Esophagus (tissue), 2 donors: ENCODE measurements at regions not wholly inside any gene's neighbourhood (a gene's known extent, or its start where the extent isn't known, plus 50 kb on each side); places are given as distances from the start of the nearest gene placed in this dataset.
"Not testable (repeated sequence)": the region's sequence is repeated elsewhere in the genome, so short reads cannot be mapped to it uniquely, and the experiment has no call there.

Experiments
- H3K27ac ChIP-seq, 2 donors: one replicate each; pipeline ENCODE4 v1.5.1; 2013; ENCODE audit warnings: low read depth in 2 of 2, mild to moderate bottlenecking in 2 of 2, inconsistent platforms in 1 of 2, low read length in 1 of 2, moderate library complexity in 1 of 2
- H3K27me3 ChIP-seq, 2 donors: one replicate each; pipeline ENCODE4 v1.6.1; 2013; ENCODE audit warnings: low read length in 2 of 2, control low read depth in 1 of 2, mild to moderate bottlenecking in 1 of 2; ENCODE audit not compliant: insufficient read depth in 2 of 2, control insufficient read depth in 1 of 2
- H3K36me3 ChIP-seq, 2 donors: one replicate each; pipeline ENCODE4 v1.6.1; 2013; ENCODE audit warnings: low read length in 1 of 2; ENCODE audit not compliant: control insufficient read depth in 2 of 2, insufficient read depth in 2 of 2
- H3K4me1 ChIP-seq, 2 donors: one replicate each; pipeline ENCODE4 v1.6.1; 2013; ENCODE audit warnings: low read length in 1 of 2; ENCODE audit not compliant: control insufficient read depth in 2 of 2, insufficient read depth in 2 of 2
- H3K4me3 ChIP-seq, 2 donors: one replicate each; pipeline ENCODE4 v1.5.1; 2013; ENCODE audit warnings: low read length in 2 of 2, mild to moderate bottlenecking in 2 of 2, low read depth in 1 of 2, moderate library complexity in 1 of 2
- H3K9me3 ChIP-seq, 2 donors: one replicate each; pipeline ENCODE4 v1.6.1; 2013; ENCODE audit warnings: mild to moderate bottlenecking in 2 of 2, low read depth in 1 of 2, low read length in 1 of 2, moderate library complexity in 1 of 2; ENCODE audit not compliant: control insufficient read depth in 2 of 2, insufficient read depth in 1 of 2
- WGBS, 2 donors: extraction: QIAGEN DNeasy Blood & Tissue Kit; methylation state at CpG; one replicate each; pipeline ENCODE4 v1.1.7; 2013; 5-methylcytosine and 5-hydroxymethylcytosine counted together
- donor health status: healthy with polysubstance abuse.
- donor health status: Bipolar disorder and iron deficiency.

DNA sequence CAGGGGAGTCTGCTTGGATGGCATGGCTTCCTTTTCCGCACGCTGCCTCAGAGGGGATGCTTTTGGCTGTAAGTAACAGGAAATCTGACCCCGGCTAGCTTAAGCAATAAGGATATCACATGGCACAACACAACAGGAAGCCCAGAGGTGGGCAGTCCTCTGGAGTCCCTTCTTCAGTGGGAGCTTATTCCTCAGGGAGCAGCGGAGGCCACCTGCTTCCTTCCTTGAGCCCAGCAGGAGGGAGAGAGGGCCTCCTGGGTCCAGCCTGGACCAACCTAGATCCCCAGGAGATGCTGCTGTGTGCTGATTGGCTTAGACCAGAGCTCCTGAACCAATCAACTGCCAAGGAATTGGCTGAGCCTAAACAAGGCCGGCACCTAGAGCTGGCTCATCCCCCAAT, 66.3 kb downstream of the C9orf50 start:
- peaks cover 0 to 4% of the 10 kb centered on the region in 2 donors for H3K27me3 ChIP-seq
- H3K9me3 ChIP-seq: no peaks in the 10 kb centered on the region
- no peaks in the 10 kb centered on the region for H3K36me3 ChIP-seq
- 70 to 71% methylated on average over 5 of the region's 5 CpGs for WGBS, 2 donors
- no peak overlapping the region for H3K4me3 ChIP-seq
- peaks cover 0 to 10% of the 10 kb centered on the region in 2 donors for H3K4me1 ChIP-seq
- H3K27ac ChIP-seq: no peak overlapping the region

DNA sequence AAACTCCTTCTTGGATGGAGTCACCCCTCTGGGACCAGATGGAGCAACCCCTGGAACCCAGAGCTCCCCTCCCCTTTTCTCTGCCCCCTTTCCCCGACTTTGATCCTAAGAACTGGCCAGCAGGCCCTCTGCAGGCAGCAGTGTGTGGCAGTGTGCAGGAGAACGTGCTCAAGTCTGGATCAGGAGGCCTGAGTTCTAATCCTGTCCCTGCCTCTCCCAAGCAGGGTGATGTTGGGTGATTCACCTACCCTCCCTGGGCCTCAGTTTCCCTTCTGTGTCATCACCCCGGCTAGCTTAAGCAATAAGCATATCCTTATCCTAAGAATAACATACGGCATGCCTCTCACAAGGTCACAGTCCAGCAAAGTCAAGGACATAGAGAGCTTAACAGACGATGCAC, 67.6 kb downstream of the C9orf50 start:
- no peaks in the 10 kb centered on the region for H3K9me3 ChIP-seq
- H3K4me3 ChIP-seq: no peak overlapping the region
- 78 to 83% methylated on average over 5 of the region's 5 CpGs for WGBS, 2 donors
- H3K27ac ChIP-seq: no peak overlapping the region
- H3K4me1 ChIP-seq: peaks cover 0 to 12% of the 10 kb centered on the region in 2 donors
- H3K27me3 ChIP-seq: peaks cover 0 to 4% of the 10 kb centered on the region in 2 donors
- no peaks in the 10 kb centered on the region for H3K36me3 ChIP-seq

DNA sequence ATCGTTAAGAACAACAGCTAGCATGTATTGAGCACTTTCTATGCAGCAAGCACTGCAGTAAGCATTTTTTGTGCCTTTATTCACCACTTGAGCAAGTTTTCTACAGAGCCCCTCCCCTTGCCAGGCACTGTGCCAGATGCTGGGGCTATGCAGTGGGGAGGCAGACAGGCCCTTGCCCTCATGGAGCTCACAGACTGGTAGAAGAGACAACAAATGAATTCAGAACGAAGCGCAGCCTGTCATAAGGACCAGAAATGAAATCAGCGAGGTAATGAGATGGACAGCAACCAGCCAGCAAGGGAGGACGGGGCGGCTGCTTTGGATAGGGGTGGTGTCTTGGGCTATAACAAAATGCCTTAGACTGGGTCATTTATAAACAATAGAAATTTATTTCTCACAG, 68.8 kb downstream of the C9orf50 start:
- H3K9me3 ChIP-seq: no peaks in the 10 kb centered on the region
- no peak overlapping the region for H3K27ac ChIP-seq
- H3K4me1 ChIP-seq: peaks cover 0 to 8% of the 10 kb centered on the region in 2 donors
- no peak overlapping the region for H3K4me3 ChIP-seq
- WGBS, 2 donors: 81 to 85% methylated on average over 6 of the region's 6 CpGs
- no peaks in the 10 kb centered on the region for H3K36me3 ChIP-seq
- H3K27me3 ChIP-seq: peaks cover 0 to 4% of the 10 kb centered on the region in 2 donors

DNA sequence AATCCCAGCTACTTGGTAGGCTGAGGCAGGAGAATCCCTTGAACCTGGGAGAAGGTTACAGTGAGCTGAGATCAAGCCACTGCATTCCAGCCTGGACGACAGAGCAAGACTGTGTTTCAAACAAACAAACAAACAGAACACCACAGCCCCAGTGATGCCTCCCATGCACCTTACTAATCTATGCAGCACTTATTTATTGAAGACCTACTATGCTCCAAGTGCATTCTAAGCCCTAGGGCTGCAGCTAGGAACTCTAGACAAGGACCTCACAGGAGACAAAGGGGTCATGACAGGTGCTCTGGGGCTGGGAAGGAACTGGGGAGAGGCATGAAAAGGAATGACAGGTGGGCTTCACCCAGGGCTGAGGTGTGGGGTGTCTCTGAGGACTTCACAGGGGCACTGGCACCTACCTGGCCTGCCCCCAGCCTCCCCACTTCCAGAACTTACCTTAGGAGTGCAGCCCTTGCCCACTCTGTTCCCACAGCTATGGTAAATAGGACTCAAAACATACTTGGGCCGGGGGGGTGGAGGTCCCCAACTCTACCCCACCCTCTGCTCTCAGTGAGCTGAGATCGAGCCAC, 69.4 kb downstream of the C9orf50 start:
- H3K27me3 ChIP-seq: peaks cover 0 to 4% of the 10 kb centered on the region in 2 donors
- H3K27ac ChIP-seq: no peak overlapping the region
- no peaks in the 10 kb centered on the region for H3K36me3 ChIP-seq
- WGBS, 2 donors: 83 to 88% methylated on average over 3 of the region's 3 CpGs
- no peaks in the 10 kb centered on the region for H3K9me3 ChIP-seq
- no peak overlapping the region for H3K4me3 ChIP-seq
- peaks cover 0 to 8% of the 10 kb centered on the region in 2 donors for H3K4me1 ChIP-seq

DNA sequence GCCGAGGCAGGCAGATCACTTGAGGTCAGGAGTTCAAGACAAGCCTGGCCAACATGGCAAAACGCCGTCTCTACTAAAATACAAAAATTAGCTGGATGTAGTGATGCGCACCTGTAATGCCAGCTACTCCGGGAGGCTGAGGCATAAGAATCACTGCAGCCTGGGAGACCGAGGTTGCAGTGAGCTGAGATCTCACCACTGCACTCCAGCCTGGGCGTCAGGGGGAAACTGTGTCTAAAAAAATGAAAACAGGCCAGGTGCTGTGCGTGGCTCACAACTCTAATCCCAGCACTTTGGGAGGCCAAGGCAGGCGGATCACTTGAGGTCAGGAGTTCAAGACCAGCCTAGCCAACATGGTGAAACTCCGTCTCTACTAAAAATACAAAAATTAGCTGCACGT, 69.9 kb downstream of the C9orf50 start:
- 77 to 82% methylated on average over 11 of the region's 11 CpGs for WGBS, 2 donors
- H3K4me3 ChIP-seq, H3K27me3 ChIP-seq, H3K9me3 ChIP-seq, H3K27ac ChIP-seq, H3K36me3 ChIP-seq, H3K4me1 ChIP-seq: not testable (repeated sequence)

DNA sequence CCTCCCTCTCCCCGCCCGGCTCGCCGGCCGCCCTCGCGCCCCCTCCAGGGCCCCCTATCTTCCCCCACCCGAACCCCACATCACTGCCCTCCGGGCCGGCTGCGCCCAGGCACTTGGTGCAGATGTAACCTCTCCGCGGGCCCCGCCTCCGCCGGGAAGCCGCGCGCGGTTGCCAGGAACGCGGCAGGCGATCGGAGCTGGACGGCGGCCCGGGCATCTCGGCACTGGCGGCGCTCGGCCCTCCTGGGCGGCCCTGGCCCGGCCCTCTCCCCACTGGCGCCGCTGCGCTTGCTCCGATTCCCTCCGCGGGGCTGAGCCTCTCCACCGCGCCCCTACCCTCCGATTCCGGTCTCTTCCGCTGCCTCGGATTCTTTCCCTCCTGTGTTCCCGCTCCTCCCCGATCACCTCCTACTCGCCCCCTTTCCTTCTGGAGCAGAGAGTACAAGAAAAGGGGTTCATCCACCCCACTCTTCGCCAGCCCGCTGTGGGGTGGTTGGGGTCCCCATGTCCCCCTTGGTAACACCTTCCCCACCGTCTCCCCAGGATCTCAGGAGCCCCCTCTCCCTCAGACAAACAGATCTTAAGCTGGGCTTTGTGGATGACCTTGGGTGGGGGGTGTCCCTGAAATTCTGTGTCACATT, 70.6 kb downstream of the C9orf50 start:
- Histone ChIP-seq H3K9me3 (no peaks in the 10 kb centered on the region), H3K36me3 (no peaks in the 10 kb centered on the region), H3K4me1 (peaks cover 0 to 8% of the 10 kb centered on the region in 2 donors), H3K27me3 (peaks cover 0 to 4% of the 10 kb centered on the region in 2 donors), H3K4me3 (peak overlapping the region; percentile 1 to 20), H3K27ac (peak overlapping the region; percentile 36 to 57)
- 2 to 4% methylated on average over 35 to 51 of the region's 51 CpGs for WGBS, 2 donors

DNA sequence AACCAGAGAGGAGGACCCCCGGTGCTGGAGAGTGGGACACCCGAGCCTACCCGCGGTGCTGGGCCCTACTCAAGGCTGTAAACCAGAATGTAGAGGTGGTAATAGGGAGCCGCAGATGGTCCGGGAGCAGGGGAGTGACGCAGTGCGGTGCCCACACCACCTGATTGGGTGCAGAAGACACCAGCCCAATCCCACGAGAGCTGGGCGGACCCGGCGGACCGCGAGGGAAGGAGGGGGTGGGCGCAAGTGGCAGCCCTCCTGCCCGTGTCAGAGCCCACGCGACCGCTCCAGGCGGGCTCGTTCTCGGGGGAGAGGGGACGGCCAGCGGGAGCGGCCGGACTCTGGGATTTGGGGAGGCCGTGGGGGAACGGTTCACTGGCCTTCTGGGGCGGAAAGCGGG, 71.2 kb downstream of the C9orf50 start:
- 18 to 25% methylated on average over 28 to 30 of the region's 30 CpGs for WGBS, 2 donors
- Histone ChIP-seq H3K27ac (peak overlapping the region; percentile 26 to 57), H3K36me3 (no peaks in the 10 kb centered on the region), H3K4me3 (peak overlapping the region; percentile 1 to 20), H3K27me3 (peaks cover 0 to 4% of the 10 kb centered on the region in 2 donors), H3K9me3 (no peaks in the 10 kb centered on the region), H3K4me1 (peaks cover 0 to 8% of the 10 kb centered on the region in 2 donors)

DNA sequence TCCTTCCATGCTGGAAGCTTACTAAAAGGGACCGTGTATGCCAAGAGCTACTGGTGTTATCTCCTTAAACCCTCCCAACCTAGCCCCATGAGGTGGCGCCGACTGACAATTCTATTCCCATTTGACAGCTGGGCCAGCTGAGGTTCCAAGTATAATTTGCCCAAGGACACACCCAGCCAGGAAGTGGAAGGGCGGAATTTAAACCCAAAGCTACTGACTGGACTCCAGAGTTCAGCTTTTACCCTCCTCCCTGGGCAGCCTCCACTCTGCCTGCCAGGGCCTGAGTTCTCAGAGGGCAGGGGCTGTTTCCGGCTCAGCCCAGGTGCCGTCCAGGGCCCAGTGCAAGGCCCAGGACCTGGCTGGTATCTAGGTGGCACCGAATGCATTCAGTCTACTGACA, 71.8 kb downstream of the C9orf50 start:
- Histone ChIP-seq H3K4me3 (no peak overlapping the region), H3K27ac (peak overlapping the region; percentile 26 to 57), H3K36me3 (no peaks in the 10 kb centered on the region), H3K9me3 (no peaks in the 10 kb centered on the region), H3K27me3 (peaks cover 0 to 4% of the 10 kb centered on the region in 2 donors), H3K4me1 (peaks cover 0 to 8% of the 10 kb centered on the region in 2 donors)
- WGBS, 2 donors: 73 to 74% methylated on average over 7 of the region's 7 CpGs

DNA sequence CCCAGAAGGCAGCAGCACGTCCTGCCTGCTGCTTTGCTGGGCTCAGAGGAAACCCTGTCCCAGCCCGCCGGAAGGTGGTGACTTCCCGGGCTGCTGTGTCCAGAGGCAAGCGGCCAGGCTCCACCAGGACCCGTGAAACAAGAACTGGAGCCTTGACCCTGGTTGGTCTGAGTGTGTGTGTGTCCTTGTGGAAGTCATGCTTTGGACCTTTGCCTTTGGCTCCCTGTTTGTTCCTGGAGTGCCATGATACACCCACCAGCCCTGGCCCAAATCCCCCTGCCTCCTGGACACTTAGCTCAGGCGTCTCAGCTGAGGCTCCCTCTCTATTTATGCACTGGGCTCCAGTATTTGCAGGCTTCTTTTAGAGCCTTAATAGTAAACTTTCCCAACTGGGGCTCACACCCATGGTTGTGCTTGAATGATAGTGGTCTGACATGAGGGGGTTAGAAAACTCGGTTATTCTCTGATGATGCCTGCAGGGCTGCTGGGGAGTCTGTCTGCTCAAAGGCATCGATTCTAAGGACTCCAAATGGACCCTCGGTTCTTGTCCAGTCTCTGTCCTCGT, 72.2 kb downstream of the C9orf50 start:
- Histone ChIP-seq H3K27me3 (peaks cover 0 to 4% of the 10 kb centered on the region in 2 donors), H3K36me3 (no peaks in the 10 kb centered on the region), H3K4me3 (no peak overlapping the region), H3K4me1 (peaks cover 0 to 8% of the 10 kb centered on the region in 2 donors), H3K27ac (no peak overlapping the region), H3K9me3 (no peaks in the 10 kb centered on the region)
- WGBS, 2 donors: 71 to 78% methylated on average over 11 of the region's 11 CpGs
